HAP-1 (cell line): ENCODE measurements at regions not wholly inside any gene's neighbourhood (a gene's known extent, or its start where the extent isn't known, plus 50 kb on each side); places are given as distances from the start of the nearest gene placed in this dataset.

Experiments
- DNase-seq, 2 experiments: peaks; one replicate each; pipeline ENCODE4 v3.0.0-alpha.2; 2016 to 2020; ENCODE audit warnings: low spot score in 2 of 2
- H3K27me3 ChIP-seq: fragments of 250-450 bp; sonication (Bioruptor Pico); 2 replicates; pipeline ENCODE4 v1.5.1; 2020; ENCODE audit warnings: low read depth, mild to moderate bottlenecking, moderate library complexity
- H3K36me3 ChIP-seq: fragments of 250-450 bp; sonication (Bioruptor Pico); replicated peaks from 2 replicates; pipeline ENCODE4 v1.5.1; 2020; ENCODE audit warnings: mild to moderate bottlenecking
- H3K4me1 ChIP-seq: fragments of 250-450 bp; sonication (Bioruptor Pico); 2 replicates; pipeline ENCODE4 v1.5.1; 2020; ENCODE audit warnings: mild to moderate bottlenecking
- H3K4me3 ChIP-seq: fragments of 250-450 bp; sonication (Bioruptor Pico); 2 replicates; pipeline ENCODE4 v1.5.1; 2020; ENCODE audit warnings: mild to moderate bottlenecking, moderate library complexity
- H3K9me3 ChIP-seq: fragments of 250-450 bp; sonication (Bioruptor Pico); 2 replicates; pipeline ENCODE4 v1.5.1; 2020; ENCODE audit warnings: mild to moderate bottlenecking, moderate library complexity
- in situ Hi-C: fragments of 300-500 bp; cut with MboI; formaldehyde crosslinking; loops from 3 replicates; pipeline ENCODE4 v1.14.3; 2020; ENCODE audit warnings: low sequenced_read_pairs, inconsistent platforms, mixed read lengths

DNA sequence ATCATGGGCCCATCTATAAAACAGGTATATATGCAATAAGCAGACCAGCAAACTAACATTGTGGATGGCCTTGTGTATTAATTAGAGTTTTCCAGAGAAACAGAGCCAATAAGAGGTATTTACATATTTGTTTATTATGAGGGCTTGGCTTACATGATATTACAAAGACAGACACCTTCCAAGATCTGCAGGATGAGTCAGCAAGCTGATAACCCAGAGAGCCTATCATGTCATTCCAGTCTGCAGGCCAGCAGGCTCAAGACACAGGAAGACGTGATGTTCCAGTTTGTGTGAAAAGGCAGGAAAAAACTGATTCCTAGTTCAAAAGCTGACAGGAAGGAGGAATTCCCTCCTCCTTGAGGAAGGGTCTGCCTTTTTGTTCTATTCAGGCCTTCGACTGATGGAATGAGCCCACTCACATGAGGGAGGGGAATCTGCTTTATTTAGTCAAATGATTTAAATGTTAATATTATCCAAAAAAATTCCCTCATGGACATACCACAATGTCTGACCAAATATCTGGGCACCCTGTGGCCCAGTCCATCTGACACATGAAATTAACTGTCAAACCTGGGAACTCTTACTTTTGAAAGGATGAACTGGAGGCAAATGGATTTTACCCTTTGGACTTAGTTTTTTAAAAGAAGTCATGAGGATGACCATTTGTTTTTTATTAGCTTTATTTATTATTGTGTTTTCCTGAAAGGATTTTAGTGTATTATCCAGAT lies 161.2 kb upstream of the CHD1 start:
- Histone ChIP-seq H3K27me3 (no peaks in the 10 kb centered on the region), H3K4me3 (no peak overlapping the region), H3K36me3 (no peaks in the 10 kb centered on the region), H3K4me1 (peaks cover 4% of the 10 kb centered on the region; the same call in 1 of the 2 replicates), H3K9me3 (no peaks in the 10 kb centered on the region)
- in situ Hi-C loops, result no loop called here
- no peak for DNase-seq

DNA sequence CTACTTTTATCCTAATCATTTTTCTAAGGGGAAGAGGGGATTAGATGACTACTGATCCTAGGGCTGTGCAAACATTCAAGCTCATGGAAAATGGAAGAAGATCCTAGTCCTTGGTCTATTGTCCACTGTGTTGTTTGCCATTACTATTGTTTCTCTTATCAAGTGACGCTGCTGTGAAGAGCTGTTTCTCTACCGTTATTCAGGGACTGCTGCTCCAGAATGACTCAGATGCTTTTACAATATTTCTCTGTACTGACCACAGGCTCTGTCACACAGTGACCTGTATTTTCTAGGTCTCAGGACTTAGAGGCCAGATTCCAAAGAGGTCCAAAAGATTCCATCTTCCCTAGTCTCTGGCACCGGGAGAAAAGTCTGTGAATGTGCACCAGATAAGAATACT lies 159.5 kb upstream of the CHD1 start:
- no peak for DNase-seq
- Histone ChIP-seq H3K27me3 (no peaks in the 10 kb centered on the region), H3K36me3 (no peaks in the 10 kb centered on the region), H3K9me3 (no peaks in the 10 kb centered on the region), H3K4me3 (no peak overlapping the region), H3K4me1 (peaks cover 1% of the 10 kb centered on the region)
- in situ Hi-C loops, result no loop called here

DNA sequence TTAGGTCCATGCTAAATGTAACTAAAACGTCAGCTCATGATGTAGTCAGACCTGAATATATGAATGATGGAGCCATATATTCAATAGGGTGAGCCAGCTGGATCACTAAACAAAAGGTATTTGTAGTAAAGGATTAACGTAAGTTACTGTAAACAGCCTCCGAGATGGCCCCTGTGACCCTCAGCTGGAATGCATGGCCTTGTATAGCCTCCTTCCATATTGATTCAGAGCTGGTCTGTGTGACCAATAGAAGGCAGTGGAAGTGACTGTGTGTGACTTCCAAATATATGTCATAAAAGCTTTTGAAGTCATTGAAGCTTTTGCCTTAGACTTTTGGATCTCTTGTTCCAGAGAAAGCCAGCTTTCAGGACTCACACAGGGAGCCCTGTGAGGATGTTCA lies 154.4 kb upstream of the CHD1 start:
- DNase-seq, result peak in 1 of 2 experiments; percentile 48
- Histone ChIP-seq H3K9me3 (no peaks in the 10 kb centered on the region), H3K36me3 (no peaks in the 10 kb centered on the region), H3K4me1 (peaks cover 33% of the 10 kb centered on the region), H3K27me3 (no peaks in the 10 kb centered on the region), H3K4me3 (no peak overlapping the region)
- in situ Hi-C loops, result no loop called here

DNA sequence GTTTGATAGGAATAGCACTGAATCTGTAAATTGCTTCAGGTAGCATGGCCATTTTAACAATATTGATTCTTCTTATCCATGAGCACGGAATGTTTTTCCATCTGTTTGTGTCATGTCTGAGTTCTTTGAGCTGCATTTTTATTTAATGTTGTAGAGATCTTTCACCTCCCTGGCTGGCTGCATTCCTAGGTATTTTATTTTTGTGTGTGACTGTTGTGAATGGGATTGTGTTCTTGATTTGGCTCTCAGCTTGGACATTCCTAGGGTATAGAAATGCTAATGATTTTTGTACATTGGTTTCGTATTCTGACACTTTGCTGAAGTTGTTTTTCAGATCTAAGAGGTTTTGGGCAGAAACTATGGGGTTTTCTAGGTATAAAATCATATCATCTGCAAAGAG lies 152.9 kb upstream of the CHD1 start:
- H3K4me3 ChIP-seq, result no peak overlapping the region
- in situ Hi-C loops, result no loop called here
- DNase-seq, result peak; percentile 54 to 75
- H3K27me3 ChIP-seq, result no peaks in the 10 kb centered on the region
- H3K36me3 ChIP-seq, result no peaks in the 10 kb centered on the region
- no peaks in the 10 kb centered on the region for H3K9me3 ChIP-seq
- H3K4me1 ChIP-seq, result peaks cover 40% of the 10 kb centered on the region

DNA sequence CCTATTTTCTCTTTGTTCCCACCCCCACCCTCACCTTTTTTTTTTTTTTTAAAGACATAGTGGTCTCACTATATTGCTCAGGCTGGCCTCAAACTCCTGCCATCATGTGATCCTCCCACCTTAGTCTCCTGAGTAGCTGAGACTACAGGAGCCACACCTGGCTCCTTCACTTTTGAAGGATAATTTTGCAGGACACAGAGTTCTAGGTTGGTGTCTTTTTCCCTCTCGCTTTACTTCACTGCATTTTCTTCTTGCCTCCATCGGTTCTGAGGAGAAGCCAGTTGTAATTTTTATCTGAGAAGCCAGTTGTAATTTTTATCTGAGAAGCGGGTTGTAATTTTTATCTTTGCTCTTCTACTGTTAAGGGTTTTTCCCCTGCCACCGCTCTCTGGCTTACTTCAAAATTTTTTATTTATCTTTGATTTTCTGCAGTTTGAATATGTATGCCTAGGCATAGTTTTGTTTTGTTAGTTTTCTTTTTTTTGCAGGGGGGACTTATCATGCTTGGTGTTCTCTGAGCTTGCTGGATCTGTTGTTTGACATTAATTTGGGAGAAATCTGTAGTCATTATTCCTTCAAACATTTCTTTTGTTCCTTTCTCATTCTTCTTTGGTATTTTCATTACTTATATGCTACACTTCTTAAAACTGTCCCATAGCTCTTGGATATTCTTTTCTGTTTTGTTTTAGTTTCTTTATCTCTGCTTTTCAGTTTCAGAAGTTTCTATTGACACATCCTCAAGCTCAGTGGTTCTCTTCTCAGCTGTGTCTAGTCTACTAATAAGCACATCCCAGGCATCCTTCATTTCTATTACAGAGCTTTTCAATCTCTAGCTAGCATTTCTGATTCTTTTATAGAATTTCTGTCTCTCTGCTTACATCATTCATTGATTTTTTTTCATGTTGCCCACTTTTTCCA lies 148.2 kb upstream of the CHD1 start:
- no peak overlapping the region for H3K4me3 ChIP-seq
- no peaks in the 10 kb centered on the region for H3K27me3 ChIP-seq
- H3K36me3 ChIP-seq, result no peaks in the 10 kb centered on the region
- H3K9me3 ChIP-seq, result no peaks in the 10 kb centered on the region
- DNase-seq, result no peak
- in situ Hi-C loops, result no loop called here
- peaks cover 26% of the 10 kb centered on the region for H3K4me1 ChIP-seq

DNA sequence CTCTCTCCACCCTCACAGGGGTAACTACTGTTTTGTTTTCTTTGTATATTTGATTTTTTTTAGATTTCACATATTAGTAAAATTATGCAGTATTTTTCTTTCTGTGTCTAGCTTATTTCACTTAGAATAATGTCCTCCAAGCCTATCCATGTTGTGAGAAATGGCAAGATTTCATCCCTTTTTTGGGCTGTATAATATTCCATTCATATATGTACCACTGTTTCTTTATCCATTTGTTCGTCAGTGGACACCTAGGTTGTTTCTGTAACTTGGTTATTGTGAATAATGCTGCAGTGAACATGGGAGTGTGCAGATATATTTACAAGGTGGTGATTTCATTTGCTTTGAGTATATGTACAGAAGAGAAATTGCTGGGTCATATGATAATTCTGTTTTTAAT lies 144.0 kb upstream of the CHD1 start:
- no peaks in the 10 kb centered on the region for H3K36me3 ChIP-seq
- DNase-seq, result no peak
- H3K27me3 ChIP-seq, result no peaks in the 10 kb centered on the region
- H3K4me3 ChIP-seq, result no peak overlapping the region
- in situ Hi-C loops, result no loop called here
- H3K4me1 ChIP-seq, result peaks cover 26% of the 10 kb centered on the region
- no peaks in the 10 kb centered on the region for H3K9me3 ChIP-seq

DNA sequence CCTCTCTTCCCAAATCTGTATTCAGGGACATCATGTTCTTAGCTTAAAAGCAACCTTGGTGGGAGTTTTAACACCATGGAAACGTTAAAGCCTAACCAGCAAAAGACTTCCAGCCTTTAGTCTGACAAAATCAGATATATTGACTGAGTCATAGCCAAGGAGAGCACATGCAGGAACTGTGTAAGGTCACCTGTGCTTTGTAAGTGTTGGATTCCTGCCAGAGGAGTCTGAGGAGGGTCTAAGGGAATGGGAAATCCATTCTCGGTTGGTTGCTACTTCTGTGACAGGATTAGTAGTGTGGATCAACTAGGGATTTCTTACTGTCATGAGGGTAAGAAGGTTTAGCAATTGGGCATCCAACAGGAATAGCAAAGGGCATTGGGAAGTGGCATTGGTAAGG lies 142.0 kb upstream of the CHD1 start:
- Histone ChIP-seq H3K4me1 (peaks cover 19% of the 10 kb centered on the region), H3K4me3 (no peak overlapping the region), H3K36me3 (no peaks in the 10 kb centered on the region), H3K9me3 (no peaks in the 10 kb centered on the region), H3K27me3 (no peaks in the 10 kb centered on the region)
- no peak for DNase-seq
- in situ Hi-C loops, result no loop called here

DNA sequence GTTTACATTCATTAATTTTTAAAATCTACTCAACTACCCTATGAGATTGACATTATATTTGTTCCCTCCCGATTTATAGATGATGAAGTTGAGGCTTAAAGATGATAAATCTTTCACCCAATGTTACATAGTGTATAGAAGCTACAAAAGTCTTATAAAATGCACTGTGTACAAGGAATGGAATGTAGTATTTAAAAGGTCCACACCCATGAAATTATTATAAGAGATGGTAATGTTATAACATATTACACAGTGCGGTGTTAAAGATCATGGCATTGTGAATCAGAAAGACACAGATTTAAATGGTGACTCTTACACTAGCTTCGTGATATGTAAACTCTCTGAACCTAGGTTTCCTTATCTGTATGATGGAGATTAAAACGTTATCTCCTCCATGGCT lies 141.6 kb upstream of the CHD1 start:
- no peaks in the 10 kb centered on the region for H3K36me3 ChIP-seq
- DNase-seq, result no peak
- in situ Hi-C loops, result no loop called here
- H3K4me1 ChIP-seq, result peaks cover 19% of the 10 kb centered on the region
- H3K4me3 ChIP-seq, result no peak overlapping the region
- H3K9me3 ChIP-seq, result no peaks in the 10 kb centered on the region
- no peaks in the 10 kb centered on the region for H3K27me3 ChIP-seq

DNA sequence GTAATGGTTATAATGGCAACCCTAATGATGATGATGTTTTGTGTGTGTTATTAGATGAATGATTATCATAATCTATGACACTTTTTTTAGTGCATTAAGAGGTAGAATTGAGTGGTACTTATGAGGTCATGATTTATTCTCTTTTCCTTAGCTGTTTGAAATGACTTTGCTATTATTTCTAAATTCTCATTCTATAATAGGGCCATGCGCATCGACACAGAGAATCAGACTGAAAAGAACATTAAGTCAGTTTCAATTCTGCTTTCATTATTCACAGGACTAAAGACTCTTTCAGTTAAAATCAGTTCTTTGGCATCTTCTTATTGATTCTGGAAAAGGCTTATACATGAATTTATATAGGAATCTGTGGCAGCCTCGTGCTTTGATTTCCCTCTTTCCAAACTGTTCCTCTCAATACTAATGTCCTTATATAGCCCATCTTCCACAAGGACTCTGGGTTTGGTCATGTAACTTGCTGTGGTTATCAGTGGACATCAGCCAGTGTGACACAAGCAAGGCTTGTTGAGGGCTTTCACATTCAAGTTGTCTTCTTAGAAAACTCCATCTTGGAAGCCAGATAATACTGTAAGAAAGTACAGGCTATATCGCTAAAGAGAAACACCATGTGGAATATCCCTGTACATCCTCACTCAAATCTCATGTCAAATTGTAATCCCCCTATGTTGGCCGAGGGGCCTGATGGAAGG lies 140.3 kb upstream of the CHD1 start:
- Histone ChIP-seq H3K4me3 (no peak overlapping the region), H3K27me3 (no peaks in the 10 kb centered on the region), H3K9me3 (no peaks in the 10 kb centered on the region), H3K4me1 (peaks cover 19% of the 10 kb centered on the region), H3K36me3 (no peaks in the 10 kb centered on the region)
- DNase-seq, result no peak
- in situ Hi-C loops, result no loop called here

DNA sequence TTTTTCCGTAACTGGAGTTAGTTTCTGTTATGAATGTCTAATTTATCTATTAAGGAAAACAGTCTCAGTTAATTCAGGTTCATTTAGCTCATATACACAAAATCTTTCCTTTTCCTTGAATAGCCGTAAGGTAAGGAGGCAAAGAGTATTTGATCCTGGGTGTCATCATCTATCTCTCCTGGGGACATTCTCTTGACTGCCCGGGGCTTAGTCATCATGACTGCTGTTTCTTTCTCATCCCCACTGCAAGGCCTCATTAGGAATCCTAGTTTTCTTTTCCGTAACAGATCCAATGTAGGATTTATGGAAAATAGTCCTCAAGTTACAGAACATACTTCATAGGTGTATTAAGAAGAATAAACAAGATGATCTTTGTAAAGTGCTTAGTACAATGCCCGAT lies 134.9 kb upstream of the CHD1 start:
- no peaks in the 10 kb centered on the region for H3K36me3 ChIP-seq
- no peak for DNase-seq
- in situ Hi-C loops, result no loop called here
- no peak overlapping the region for H3K4me3 ChIP-seq
- H3K9me3 ChIP-seq, result no peaks in the 10 kb centered on the region
- no peaks in the 10 kb centered on the region for H3K27me3 ChIP-seq
- 0 out of 2 replicates have a peak, but pooled peaks cover 3% of the 10 kb centered on the region for H3K4me1 ChIP-seq

DNA sequence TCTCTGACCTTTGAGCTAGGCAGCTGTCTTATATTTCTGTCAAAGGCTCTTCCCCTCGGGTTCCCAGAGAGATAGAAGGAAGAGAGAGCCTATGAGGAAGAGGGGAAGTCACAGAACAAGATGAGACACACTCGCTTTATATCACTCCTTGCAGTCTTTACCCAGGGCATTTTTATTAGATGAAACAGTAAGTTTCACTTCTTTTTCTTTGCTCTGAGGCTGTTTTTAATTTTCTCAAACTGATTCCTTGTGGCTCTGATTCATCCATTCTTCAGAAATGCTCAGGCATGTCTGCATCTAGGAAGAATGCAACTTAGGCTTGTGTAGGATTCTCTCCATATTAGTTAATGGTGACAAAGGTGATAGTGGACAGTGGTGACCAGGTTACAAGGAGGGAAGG lies 132.9 kb upstream of the CHD1 start:
- Histone ChIP-seq H3K4me3 (no peak overlapping the region), H3K36me3 (no peaks in the 10 kb centered on the region), H3K4me1 (0 out of 2 replicates have a peak, but pooled peaks cover 3% of the 10 kb centered on the region), H3K27me3 (no peaks in the 10 kb centered on the region), H3K9me3 (no peaks in the 10 kb centered on the region)
- DNase-seq, result no peak
- in situ Hi-C loops, result no loop called here

DNA sequence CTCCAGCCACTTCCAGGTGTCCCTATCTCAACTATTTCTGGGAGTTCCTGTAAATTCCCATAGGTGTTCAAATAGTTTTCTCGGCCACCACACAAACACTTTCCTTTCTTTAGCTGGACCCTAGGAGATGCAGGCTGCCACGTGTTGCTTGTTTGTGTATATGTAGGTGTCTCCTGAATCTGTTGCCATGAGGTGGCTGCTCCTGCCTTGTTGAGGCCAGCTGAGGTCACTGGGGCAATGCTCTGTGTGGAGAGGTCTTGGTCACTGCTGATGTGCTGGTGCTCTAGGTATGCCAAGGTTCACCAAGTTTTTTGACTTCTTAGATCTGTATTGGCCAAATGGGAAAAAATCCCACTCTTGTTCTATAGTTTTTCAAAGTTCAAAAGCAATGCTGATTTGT lies 132.5 kb upstream of the CHD1 start:
- in situ Hi-C loops, result no loop called here
- Histone ChIP-seq H3K27me3 (no peaks in the 10 kb centered on the region), H3K9me3 (no peaks in the 10 kb centered on the region), H3K4me1 (0 out of 2 replicates have a peak, but pooled peaks cover 3% of the 10 kb centered on the region), H3K4me3 (no peak overlapping the region), H3K36me3 (no peaks in the 10 kb centered on the region)
- DNase-seq, result no peak

DNA sequence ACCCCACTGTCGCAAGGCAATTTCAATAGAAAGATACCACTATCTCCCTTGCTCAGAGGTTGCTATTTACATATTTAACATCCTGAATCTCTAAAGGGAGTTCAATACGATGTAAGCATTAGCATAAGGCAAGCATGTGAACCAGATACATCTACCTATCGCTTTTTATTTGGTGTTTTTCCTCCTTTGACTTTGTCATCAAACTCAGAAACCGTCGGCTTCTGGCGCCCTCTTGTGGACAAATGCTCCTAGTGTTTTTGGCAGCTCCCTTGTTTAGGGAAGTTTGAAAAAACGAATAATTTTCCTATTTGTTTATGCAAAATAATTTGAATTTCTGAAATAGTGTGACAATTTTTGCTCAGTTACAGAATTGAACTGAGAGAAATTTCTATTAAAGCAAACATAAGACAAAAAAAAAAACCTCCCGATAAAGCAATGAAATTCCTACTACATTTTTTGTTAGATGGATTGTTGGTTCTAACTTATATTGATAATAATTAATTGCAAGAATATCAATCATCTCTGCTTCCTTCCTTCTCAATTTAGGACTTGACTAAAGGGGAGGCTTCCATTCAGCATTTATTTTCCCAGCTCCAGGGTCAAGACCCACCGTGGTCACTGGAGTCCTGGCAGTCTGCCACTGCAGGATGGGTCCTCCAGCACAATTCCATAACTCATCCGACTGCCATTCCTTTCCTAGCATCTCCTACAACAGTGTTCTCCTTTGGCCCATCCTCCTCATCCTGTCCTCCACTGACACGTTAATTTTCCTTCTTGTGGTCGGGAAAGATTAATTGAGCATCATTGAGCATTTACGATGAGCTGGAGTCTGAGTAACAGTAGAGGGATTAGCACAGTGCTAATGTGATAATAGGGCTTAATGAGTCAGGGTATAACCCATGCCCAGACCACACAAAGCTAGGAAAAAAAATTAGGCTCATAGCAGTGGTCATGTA lies 131.8 kb upstream of the CHD1 start:
- Histone ChIP-seq H3K4me1 (0 out of 2 replicates have a peak, but pooled peaks cover 3% of the 10 kb centered on the region), H3K36me3 (no peaks in the 10 kb centered on the region), H3K9me3 (no peaks in the 10 kb centered on the region), H3K4me3 (no peak overlapping the region), H3K27me3 (no peaks in the 10 kb centered on the region)
- in situ Hi-C loops, result no loop called here
- peak; percentile 54 to 88 for DNase-seq
